GM21447 (cell line): ENCODE measurements at regions not wholly inside any gene's neighbourhood (a gene's known extent, or its start where the extent isn't known, plus 50 kb on each side); places are given as distances from the start of the nearest gene placed in this dataset.
"Not testable (repeated sequence)": the region's sequence is repeated elsewhere in the genome, so short reads cannot be mapped to it uniquely, and the experiment has no call there.

Source experiments
- ATAC-seq: cut with Tn5 transposase; IDR thresholded peaks from one replicate; pipeline ENCODE4 v1.9.1; 2021; ENCODE audit not compliant: unreplicated experiment

GRCh38 chr10:118805146-118805545 lies 50.4 kb upstream of the CACUL1 start:
- ATAC-seq: no peak

- ATAC-seq: no peak
Measured at GRCh38 chr10:118807512-118808305, 52.9 kb upstream of the CACUL1 start.

- ATAC-seq: no peak
Measured at GRCh38 chr10:118808601-118809356, 54.0 kb upstream of the CACUL1 start.

GRCh38 chr10:118809357-118810220 lies 54.8 kb upstream of the CACUL1 start:
- ATAC-seq: no peak

GRCh38 chr10:118810796-118811505 lies 56.2 kb upstream of the CACUL1 start:
- ATAC-seq: no peak

GRCh38 chr10:118811675-118812392 lies 57.1 kb upstream of the CACUL1 start:
- no peak for ATAC-seq

- no peak for ATAC-seq
Measured at GRCh38 chr10:118812393-118812740, 57.6 kb upstream of the CACUL1 start.

GRCh38 chr10:118813001-118813400 lies 58.2 kb upstream of the CACUL1 start:
- not testable (repeated sequence) for ATAC-seq

GRCh38 chr10:118816471-118817168 lies 61.9 kb upstream of the CACUL1 start:
- ATAC-seq: no peak

- no peak for ATAC-seq
Measured at GRCh38 chr10:118817328-118818068, 62.7 kb upstream of the CACUL1 start.

GRCh38 chr10:118818621-118819221 lies 64.0 kb upstream of the CACUL1 start:
- ATAC-seq: no peak

- ATAC-seq: no peak
Measured at GRCh38 chr10:118820326-118821116, 65.8 kb upstream of the CACUL1 start.

GRCh38 chr10:118823256-118823907 lies 68.6 kb upstream of the CACUL1 start:
- ATAC-seq: no peak

GRCh38 chr10:118827053-118827452 lies 72.3 kb upstream of the CACUL1 start:
- no peak for ATAC-seq

- ATAC-seq: no peak
Measured at GRCh38 chr10:118827466-118828155, 72.8 kb upstream of the CACUL1 start.

GRCh38 chr10:118832241-118832651 lies 77.5 kb upstream of the CACUL1 start:
- ATAC-seq: no peak

- not testable (repeated sequence) for ATAC-seq
Measured at GRCh38 chr10:118834370-118834769, 79.6 kb upstream of the CACUL1 start.
